ENCODE measurements at regions not wholly inside any gene's neighbourhood (a gene's known extent, or its start where the extent isn't known, plus 50 kb on each side); places are given as distances from the start of the nearest gene placed in this dataset.

GRCh38 chr5:17898766-17899165 lies 264.5 kb downstream of the TAF11L14 start:
- Histone ChIP-seq H3K27ac (no peak overlapping the region), H3K36me3 (no peaks in the 10 kb centered on the region), H3K4me3 (no peak overlapping the region), H3K27me3 (no peaks in the 10 kb centered on the region), H3K4me1 (no peaks in the 10 kb centered on the region), H3K9me3 (no peaks in the 10 kb centered on the region)
- no peak for ATAC-seq
- DNase-seq: no peak
- no peak for FAIRE-seq
- WGBS, 2 donors: 31 to 35% methylated on average over 2 of the region's 2 CpGs
- intact Hi-C loops (cut with DNase I): no loop called here
- TF ChIP-seq CTCF (IDR thresholded peaks at IDR 0.05): no peak

GRCh38 chr5:17907094-17907493 lies 272.8 kb downstream of the TAF11L14 start:
- no peaks in the 10 kb centered on the region for H3K4me1 ChIP-seq
- no peaks in the 10 kb centered on the region for H3K36me3 ChIP-seq
- H3K27ac ChIP-seq: no peak overlapping the region
- intact Hi-C loops (cut with DNase I): no loop called here
- DNase-seq: no peak
- H3K9me3 ChIP-seq: no peaks in the 10 kb centered on the region
- ATAC-seq: no peak
- FAIRE-seq: no peak
- no peaks in the 10 kb centered on the region for H3K27me3 ChIP-seq
- TF ChIP-seq CTCF (IDR thresholded peaks at IDR 0.05): no peak
- WGBS, 2 donors: 60 to 64% methylated on average over 2 of the region's 2 CpGs
- no peak overlapping the region for H3K4me3 ChIP-seq

- intact Hi-C loops (cut with DNase I): no loop called here
- Histone ChIP-seq H3K9me3 (no peaks in the 10 kb centered on the region), H3K4me1 (no peaks in the 10 kb centered on the region), H3K36me3 (no peaks in the 10 kb centered on the region), H3K4me3 (no peak overlapping the region), H3K27ac (no peak overlapping the region), H3K27me3 (no peaks in the 10 kb centered on the region)
- FAIRE-seq (no peak), DNase-seq (no peak), ATAC-seq (peak in 3 of 4 donors; percentile 26 to 66 (median 50))
- TF ChIP-seq CTCF (IDR thresholded peaks at IDR 0.05): no peak
Observed at GRCh38 chr5:17910318-17910717, 276.1 kb downstream of the TAF11L14 start.

GRCh38 chr5:17912794-17913193 lies 278.5 kb downstream of the TAF11L14 start:
- H3K4me3 ChIP-seq: no peak overlapping the region
- intact Hi-C loops (cut with DNase I): no loop called here
- FAIRE-seq (no peak), DNase-seq (no peak), ATAC-seq (no peak)
- WGBS, 2 donors: 62 to 71% methylated on average over 3 of the region's 3 CpGs
- no peaks in the 10 kb centered on the region for H3K27me3 ChIP-seq
- no peaks in the 10 kb centered on the region for H3K9me3 ChIP-seq
- no peak for TF ChIP-seq CTCF (IDR thresholded peaks at IDR 0.05)
- no peaks in the 10 kb centered on the region for H3K36me3 ChIP-seq
- no peaks in the 10 kb centered on the region for H3K4me1 ChIP-seq
- no peak overlapping the region for H3K27ac ChIP-seq

GRCh38 chr5:17916446-17916845 lies 282.2 kb downstream of the TAF11L14 start:
- WGBS, 2 donors: 66 to 74% methylated on average over 6 of the region's 6 CpGs
- DNase-seq (no peak), ATAC-seq (no peak), FAIRE-seq (no peak)
- Histone ChIP-seq H3K9me3 (no peaks in the 10 kb centered on the region), H3K4me3 (no peak overlapping the region), H3K27me3 (no peaks in the 10 kb centered on the region), H3K36me3 (no peaks in the 10 kb centered on the region), H3K27ac (no peak overlapping the region), H3K4me1 (no peaks in the 10 kb centered on the region)
- intact Hi-C loops (cut with DNase I): no loop called here
- TF ChIP-seq CTCF (IDR thresholded peaks at IDR 0.05): no peak
